Uterus (tissue), 3 donors: ENCODE measurements at regions not wholly inside any gene's neighbourhood (a gene's known extent, or its start where the extent isn't known, plus 50 kb on each side); places are given as distances from the start of the nearest gene placed in this dataset.
"Not testable (repeated sequence)": the region's sequence is repeated elsewhere in the genome, so short reads cannot be mapped to it uniquely, and the experiment has no call there.

Source experiments
- DNase-seq, 2 donors: peaks; one replicate each; pipeline ENCODE4 v3.0.0-alpha.2; 2019 to 2020
- H3K27ac ChIP-seq, 2 donors: fragments of 200-600 bp; sonication (generic); 1 replicate in 1 of 2; 2 replicates in 1 of 2; pipeline ENCODE4 v1.5.1; 2016 to 2018
- H3K27me3 ChIP-seq, 2 donors: fragments of 200-600 bp; sonication (generic); one replicate each; pipeline ENCODE4 v1.5.1; 2018 to 2019; ENCODE audit warnings: control low read depth in 1 of 2
- H3K36me3 ChIP-seq, 2 donors: fragments of 200-600 bp; sonication (generic); one replicate each; pipeline ENCODE4 v1.5.1; 2019; ENCODE audit warnings: control low read depth in 1 of 2
- H3K4me1 ChIP-seq, 2 donors: fragments of 200-600 bp; sonication (generic); one replicate each; pipeline ENCODE4 v1.5.1; 2018 to 2019; ENCODE audit warnings: control low read depth in 1 of 2
- H3K4me3 ChIP-seq, 2 donors: fragments of 200-600 bp; sonication (generic); 1 replicate in 1 of 2; 2 replicates in 1 of 2; pipeline ENCODE4 v1.5.1; 2018 to 2019; ENCODE audit warnings: mild to moderate bottlenecking in 1 of 2
- H3K9me3 ChIP-seq, 2 donors: fragments of 200-600 bp; sonication (generic); one replicate each; pipeline ENCODE4 v1.5.1; 2019; ENCODE audit warnings: control low read depth in 1 of 2
- intact Hi-C: fragments of 100-400 bp; cut with DNase I; formaldehyde crosslinking; loops from one replicate; pipeline ENCODE4 v1.15.1; 2023; ENCODE audit warnings: low total_unique reads
- donor health status: DM: yes; HTN: yes; CAD: no.

GRCh38 chr1:145505663-145506647, 80.6 kb upstream of the NBPF20 start:
- DNase-seq, intact Hi-C loops, H3K9me3 ChIP-seq, H3K27me3 ChIP-seq, H3K4me3 ChIP-seq, H3K36me3 ChIP-seq, H3K4me1 ChIP-seq, H3K27ac ChIP-seq: not testable (repeated sequence)

- H3K27me3 ChIP-seq, H3K9me3 ChIP-seq, H3K4me1 ChIP-seq, H3K4me3 ChIP-seq, intact Hi-C loops, DNase-seq, H3K27ac ChIP-seq, H3K36me3 ChIP-seq: not testable (repeated sequence)
These were observed 79.5 kb upstream of the NBPF20 start for GRCh38 chr1:145504834-145505413.

GRCh38 chr1:145504310-145504709, 78.9 kb upstream of the NBPF20 start:
- intact Hi-C loops, H3K27me3 ChIP-seq, H3K27ac ChIP-seq, DNase-seq, H3K4me3 ChIP-seq, H3K4me1 ChIP-seq, H3K36me3 ChIP-seq, H3K9me3 ChIP-seq: not testable (repeated sequence)

GRCh38 chr1:145500251-145500650, 74.8 kb upstream of the NBPF20 start:
- H3K27ac ChIP-seq, H3K9me3 ChIP-seq, H3K4me1 ChIP-seq, H3K4me3 ChIP-seq, intact Hi-C loops, H3K36me3 ChIP-seq, DNase-seq, H3K27me3 ChIP-seq: not testable (repeated sequence)

- H3K4me1 ChIP-seq, H3K27me3 ChIP-seq, intact Hi-C loops, H3K27ac ChIP-seq, H3K36me3 ChIP-seq, H3K4me3 ChIP-seq, H3K9me3 ChIP-seq, DNase-seq: not testable (repeated sequence)
These were observed 69.9 kb upstream of the NBPF20 start for GRCh38 chr1:145495077-145495871.

- H3K4me3 ChIP-seq, DNase-seq, H3K9me3 ChIP-seq, H3K4me1 ChIP-seq, H3K36me3 ChIP-seq, H3K27me3 ChIP-seq, H3K27ac ChIP-seq, intact Hi-C loops: not testable (repeated sequence)
These were observed 63.0 kb upstream of the NBPF20 start for GRCh38 chr1:145488193-145488933.

- H3K27ac ChIP-seq, H3K9me3 ChIP-seq, intact Hi-C loops, H3K4me1 ChIP-seq, H3K36me3 ChIP-seq, H3K4me3 ChIP-seq, DNase-seq, H3K27me3 ChIP-seq: not testable (repeated sequence)
These were observed 61.8 kb upstream of the NBPF20 start for GRCh38 chr1:145487156-145487555.

GRCh38 chr1:145484257-145484656, 58.9 kb upstream of the NBPF20 start:
- H3K4me3 ChIP-seq, H3K9me3 ChIP-seq, H3K27ac ChIP-seq, intact Hi-C loops, H3K27me3 ChIP-seq, H3K36me3 ChIP-seq, DNase-seq, H3K4me1 ChIP-seq: not testable (repeated sequence)

- H3K27ac ChIP-seq, H3K36me3 ChIP-seq, H3K9me3 ChIP-seq, H3K4me3 ChIP-seq, intact Hi-C loops, H3K4me1 ChIP-seq, H3K27me3 ChIP-seq, DNase-seq: not testable (repeated sequence)
These were observed 56.9 kb upstream of the NBPF20 start for GRCh38 chr1:145482214-145482860.

- intact Hi-C loops, H3K4me1 ChIP-seq, H3K9me3 ChIP-seq, DNase-seq, H3K4me3 ChIP-seq, H3K27ac ChIP-seq, H3K36me3 ChIP-seq, H3K27me3 ChIP-seq: not testable (repeated sequence)
These were observed 50.6 kb upstream of the NBPF20 start for GRCh38 chr1:145475962-145476361.

GRCh38 chr1:145475369-145475915, 50.0 kb upstream of the NBPF20 start:
- H3K9me3 ChIP-seq, H3K4me3 ChIP-seq, H3K27ac ChIP-seq, H3K4me1 ChIP-seq, DNase-seq, H3K36me3 ChIP-seq, intact Hi-C loops, H3K27me3 ChIP-seq: not testable (repeated sequence)
